ENCODE measurements at regions not wholly inside any gene's neighbourhood (a gene's known extent, or its start where the extent isn't known, plus 50 kb on each side); places are given as distances from the start of the nearest gene placed in this dataset.
"Not testable (repeated sequence)": the region's sequence is repeated elsewhere in the genome, so short reads cannot be mapped to it uniquely, and the experiment has no call there.

GRCh38 chr14:38053666-38054065, 154.0 kb upstream of the SSTR1 start:
- no peaks in the 10 kb centered on the region for H3K4me1 ChIP-seq
- H3K4me3 ChIP-seq, result no peak overlapping the region
- H3K36me3 ChIP-seq, result peaks cover 0 to 2% of the 10 kb centered on the region in 2 donors
- no peaks in the 10 kb centered on the region for H3K9me3 ChIP-seq
- no peak overlapping the region for H3K27ac ChIP-seq
- H3K27me3 ChIP-seq, result no peaks in the 10 kb centered on the region
- TF ChIP-seq CTCF (IDR thresholded peaks at IDR 0.05), result no peak
- TF ChIP-seq POLR2A (IDR thresholded peaks at IDR 0.05), result no peak
- no peak for DNase-seq
- intact Hi-C loops (cut with DNase I; ENCODE audit: low total_unique reads), result no loop called here

GRCh38 chr14:38056270-38056669, 151.4 kb upstream of the SSTR1 start:
- TF ChIP-seq CTCF (IDR thresholded peaks at IDR 0.05), result no peak
- no peak for TF ChIP-seq POLR2A (IDR thresholded peaks at IDR 0.05)
- Histone ChIP-seq H3K27me3 (no peaks in the 10 kb centered on the region), H3K9me3 (no peaks in the 10 kb centered on the region), H3K4me3 (no peak overlapping the region), H3K36me3 (peaks cover 0 to 2% of the 10 kb centered on the region in 2 donors), H3K27ac (no peak overlapping the region), H3K4me1 (no peaks in the 10 kb centered on the region)
- intact Hi-C loops (cut with DNase I; ENCODE audit: low total_unique reads), result no loop called here
- no peak for DNase-seq

GRCh38 chr14:38062223-38062622, 145.5 kb upstream of the SSTR1 start:
- H3K9me3 ChIP-seq; intact Hi-C loops (cut with DNase I; ENCODE audit: low total_unique reads); H3K4me3 ChIP-seq; DNase-seq; H3K27me3 ChIP-seq; H3K4me1 ChIP-seq; H3K27ac ChIP-seq; H3K36me3 ChIP-seq: not testable (repeated sequence)

GRCh38 chr14:38063711-38064320, 143.9 kb upstream of the SSTR1 start:
- no peaks in the 10 kb centered on the region for H3K36me3 ChIP-seq
- no peak for DNase-seq
- TF ChIP-seq CTCF (IDR thresholded peaks at IDR 0.05), result no peak
- no peaks in the 10 kb centered on the region for H3K9me3 ChIP-seq
- H3K27ac ChIP-seq, result no peak overlapping the region
- H3K4me1 ChIP-seq, result no peaks in the 10 kb centered on the region
- intact Hi-C loops (cut with DNase I; ENCODE audit: low total_unique reads), result no loop called here
- no peak overlapping the region for H3K4me3 ChIP-seq
- H3K27me3 ChIP-seq, result no peaks in the 10 kb centered on the region

- Histone ChIP-seq H3K36me3 (no peaks in the 10 kb centered on the region), H3K27me3 (no peaks in the 10 kb centered on the region), H3K9me3 (no peaks in the 10 kb centered on the region), H3K27ac (no peak overlapping the region), H3K4me3 (no peak overlapping the region), H3K4me1 (no peaks in the 10 kb centered on the region)
- TF ChIP-seq POLR2A (IDR thresholded peaks at IDR 0.05) (no peak), CTCF (IDR thresholded peaks at IDR 0.05) (no peak)
- DNase-seq, result no peak
- intact Hi-C loops (cut with DNase I; ENCODE audit: low total_unique reads), result no loop called here
These were observed 142.5 kb upstream of the SSTR1 start for GRCh38 chr14:38065106-38065762.

Data from uterus (tissue), 3 donors.